GM12865 (cell line): ENCODE measurements at regions not wholly inside any gene's neighbourhood (a gene's known extent, or its start where the extent isn't known, plus 50 kb on each side); places are given as distances from the start of the nearest gene placed in this dataset.
"Not testable (repeated sequence)": the region's sequence is repeated elsewhere in the genome, so short reads cannot be mapped to it uniquely, and the experiment has no call there.

ENCODE experiments used
- DNase-seq: peaks from one replicate; pipeline ENCODE4 v3.0.0; 2010; ENCODE audit warnings: low read depth
- H3K4me3 ChIP-seq: 2 replicates; pipeline ENCODE4 v1.5.1; 2011; ENCODE audit warnings: mild to moderate bottlenecking, low read depth, low read length, control low read depth
- TF ChIP-seq, protein P1 (sequence below): IDR thresholded peaks from 2 replicates; pipeline ENCODE4 v1.5.1; 2011; ENCODE audit warnings: low read length, control low read depth, low read depth, inconsistent platforms; ENCODE audit not compliant: insufficient read depth; ENCODE audit errors: missing control alignments

DNA sequence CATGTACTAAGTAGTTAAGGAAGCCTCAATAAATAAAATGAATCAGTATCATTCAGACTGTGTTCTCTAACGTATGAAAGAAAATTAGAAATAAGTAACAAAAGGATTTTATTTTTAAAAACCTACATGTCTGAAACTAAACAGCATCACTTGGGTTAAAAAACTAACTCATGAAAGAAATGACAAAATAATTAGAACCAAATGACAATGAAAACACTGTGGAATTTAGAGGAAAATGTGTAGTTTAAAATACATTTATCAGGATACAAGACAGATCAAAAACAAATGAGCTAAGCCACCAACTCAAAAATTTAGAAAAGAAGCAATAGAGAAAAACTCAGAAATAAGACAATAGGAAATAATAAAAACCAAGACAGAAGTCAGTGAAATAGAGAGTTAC is 108.7 kb downstream of the TENT5C start:
- TF ChIP-seq, protein P1, sequence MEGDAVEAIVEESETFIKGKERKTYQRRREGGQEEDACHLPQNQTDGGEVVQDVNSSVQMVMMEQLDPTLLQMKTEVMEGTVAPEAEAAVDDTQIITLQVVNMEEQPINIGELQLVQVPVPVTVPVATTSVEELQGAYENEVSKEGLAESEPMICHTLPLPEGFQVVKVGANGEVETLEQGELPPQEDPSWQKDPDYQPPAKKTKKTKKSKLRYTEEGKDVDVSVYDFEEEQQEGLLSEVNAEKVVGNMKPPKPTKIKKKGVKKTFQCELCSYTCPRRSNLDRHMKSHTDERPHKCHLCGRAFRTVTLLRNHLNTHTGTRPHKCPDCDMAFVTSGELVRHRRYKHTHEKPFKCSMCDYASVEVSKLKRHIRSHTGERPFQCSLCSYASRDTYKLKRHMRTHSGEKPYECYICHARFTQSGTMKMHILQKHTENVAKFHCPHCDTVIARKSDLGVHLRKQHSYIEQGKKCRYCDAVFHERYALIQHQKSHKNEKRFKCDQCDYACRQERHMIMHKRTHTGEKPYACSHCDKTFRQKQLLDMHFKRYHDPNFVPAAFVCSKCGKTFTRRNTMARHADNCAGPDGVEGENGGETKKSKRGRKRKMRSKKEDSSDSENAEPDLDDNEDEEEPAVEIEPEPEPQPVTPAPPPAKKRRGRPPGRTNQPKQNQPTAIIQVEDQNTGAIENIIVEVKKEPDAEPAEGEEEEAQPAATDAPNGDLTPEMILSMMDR: no peak
- DNase-seq: no peak
- H3K4me3 ChIP-seq: no peak overlapping the region

- H3K4me3 ChIP-seq: not testable (repeated sequence)
Observed at GRCh38 chr1:117716030-117716429, 110.2 kb downstream of the TENT5C start.

GRCh38 chr1:117717980-117718379 is 112.1 kb downstream of the TENT5C start:
- not testable (repeated sequence) for DNase-seq, H3K4me3 ChIP-seq

More at GRCh38 chr1:117716030-117716429, 110.2 kb downstream of the TENT5C start:
- DNase-seq: not testable (repeated sequence)

DNA sequence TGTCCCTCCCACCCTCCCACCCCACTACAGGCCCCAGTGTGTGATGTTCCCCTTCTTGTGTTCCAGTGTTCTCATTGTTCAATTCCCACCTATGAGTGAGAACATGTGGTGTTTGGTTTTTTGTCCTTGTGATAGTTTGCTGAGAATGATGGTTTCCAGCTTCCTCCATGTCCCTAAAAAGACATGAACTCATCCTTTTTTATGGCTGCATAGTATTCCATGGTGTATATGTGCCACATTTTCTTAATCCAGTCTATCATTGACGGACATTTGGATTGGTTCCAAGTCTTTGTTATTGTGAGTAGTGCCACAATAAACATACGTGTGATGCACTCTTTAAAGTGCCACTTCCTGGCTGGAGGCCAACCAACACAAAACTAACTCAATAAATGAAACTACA is 112.7 kb downstream of the TENT5C start:
- not testable (repeated sequence) for H3K4me3 ChIP-seq, DNase-seq

DNA sequence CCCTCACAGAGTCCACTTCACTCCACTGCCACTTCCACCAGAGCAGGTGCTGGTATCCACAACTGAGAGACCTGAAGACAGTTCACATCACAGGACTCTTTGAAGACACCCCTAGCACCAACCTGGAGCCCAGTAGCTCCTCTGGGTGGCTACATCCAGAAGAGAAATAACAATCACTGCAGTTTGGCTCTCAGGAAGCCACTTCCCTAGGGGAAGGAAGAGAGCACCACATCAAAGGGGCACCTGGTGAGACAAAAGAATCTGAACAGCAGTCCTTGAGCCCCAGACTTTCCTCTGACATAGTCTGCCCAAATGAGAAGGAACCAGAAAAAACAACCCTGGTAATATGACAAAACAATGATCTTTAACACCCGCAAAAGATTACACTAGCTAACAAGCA is 113.2 kb downstream of the TENT5C start:
- no peak overlapping the region for H3K4me3 ChIP-seq
- no peak for DNase-seq
- TF ChIP-seq, protein P1: no peak

GRCh38 chr1:117732065-117732797 is 126.4 kb downstream of the TENT5C start:
- TF ChIP-seq, protein P1: no peak
- no peak for DNase-seq
- H3K4me3 ChIP-seq: no peak overlapping the region

- TF ChIP-seq, protein P1: no peak
- DNase-seq: no peak
- H3K4me3 ChIP-seq: no peak overlapping the region
Observed at GRCh38 chr1:117732956-117733355, 127.1 kb downstream of the TENT5C start.

GRCh38 chr1:117734403-117734802 is 128.6 kb downstream of the TENT5C start:
- TF ChIP-seq, protein P1: no peak
- DNase-seq: no peak
- H3K4me3 ChIP-seq: no peak overlapping the region
